PC-9 (cell line): ENCODE measurements at regions not wholly inside any gene's neighbourhood (a gene's known extent, or its start where the extent isn't known, plus 50 kb on each side); places are given as distances from the start of the nearest gene placed in this dataset.

Source experiments
- BruUV-seq: library from RNA; stranded (reverse); fragments of 400-500 nt; replicated peaks from 2 replicates; lab custom pipeline; 2021; lab: Mats Ljungman, UMichigan
- CTCF ChIA-PET: fragments of 300-600 bp; sonication (Branson Sonifier 250); formaldehyde crosslinking; loops from one replicate; lab custom pipeline; 2022; ENCODE audit warnings: antibody characterized with exemption; lab: Charles Lee
- POLR2A ChIA-PET: fragments of 300-600 bp; sonication (Branson Sonifier 250); formaldehyde crosslinking; loops from one replicate; lab custom pipeline; 2022; ENCODE audit warnings: antibody characterized with exemption; ENCODE audit not compliant: unreplicated experiment; lab: Charles Lee
- DNase-seq, 2 experiments: peaks; one replicate each; pipeline versions ENCODE4 v3.0.0 to v3.0.0-alpha.2; 2015 to 2022; ENCODE audit warnings: mixed read lengths in 1 of 2
- H2AFZ ChIP-seq: fragments of 200-600 bp; sonication (generic); 2 replicates; pipeline ENCODE4 v1.8.1; 2017; ENCODE audit warnings: antibody characterized with exemption
- H3F3A ChIP-seq: fragments of 200-600 bp; sonication (generic); 2 replicates; pipeline ENCODE4 v1.8.1; 2017; ENCODE audit warnings: antibody characterized with exemption, mild to moderate bottlenecking, low read depth; ENCODE audit not compliant: insufficient read depth
- H3K27ac ChIP-seq: fragments of 200-600 bp; sonication (generic); 2 replicates; pipeline ENCODE4 v1.6.1; 2016; ENCODE audit warnings: mixed run types
- H3K27me3 ChIP-seq: fragments of 200-600 bp; sonication (generic); 2 replicates; pipeline ENCODE4 v1.6.1; 2016; ENCODE audit warnings: low read depth, mixed run types; ENCODE audit not compliant: insufficient read depth
- H3K36me3 ChIP-seq: fragments of 200-600 bp; sonication (generic); 2 replicates; pipeline ENCODE4 v1.6.1; 2016; ENCODE audit warnings: low read depth, mixed run types
- H3K4me1 ChIP-seq: fragments of 200-600 bp; sonication (generic); replicated peaks from 2 replicates; pipeline ENCODE4 v1.6.1; 2016; ENCODE audit warnings: mixed run types; ENCODE audit not compliant: insufficient read depth
- H3K4me2 ChIP-seq: fragments of 200-600 bp; sonication (generic); 2 replicates; pipeline ENCODE4 v1.6.1; 2017; ENCODE audit warnings: mixed run types
- H3K4me3 ChIP-seq: fragments of 200-600 bp; sonication (generic); 2 replicates; pipeline ENCODE4 v1.6.1; 2016; ENCODE audit warnings: mixed run types
- H3K79me2 ChIP-seq: fragments of 200-600 bp; sonication (generic); 2 replicates; pipeline ENCODE4 v1.6.1; 2017; ENCODE audit warnings: low read depth, mixed run types
- H3K9me2 ChIP-seq: fragments of 200-600 bp; sonication (generic); 2 replicates; pipeline ENCODE4 v1.8.1; 2017; ENCODE audit warnings: mild to moderate bottlenecking; ENCODE audit not compliant: insufficient read depth
- H3K9me3 ChIP-seq: fragments of 200-600 bp; sonication (generic); 2 replicates; pipeline ENCODE4 v1.8.1; 2016; ENCODE audit warnings: low read depth; ENCODE audit not compliant: insufficient read depth
- H4K20me1 ChIP-seq: fragments of 200-600 bp; sonication (generic); 2 replicates; pipeline ENCODE4 v1.8.1; 2017; ENCODE audit not compliant: insufficient read depth
- EZH2 ChIP-seq: fragments of 200-600 bp; sonication (generic); IDR thresholded peaks from 2 replicates; pipeline ENCODE4 v1.8.0; 2017; ENCODE audit warnings: antibody characterized with exemption, low read depth
- intact Hi-C: fragments of 100-400 bp; cut with micrococcal nuclease; formaldehyde crosslinking; loops from one replicate; pipeline ENCODE4 v1.10.0; 2022; ENCODE audit not compliant: unreplicated experiment
- TF ChIP-seq, protein P1 (sequence below): fragments of 200-600 bp; sonication (generic); conservative IDR thresholded peaks from 2 replicates; pipeline ENCODE4 v1.6.1; 2017; ENCODE audit warnings: mixed run types, antibody characterized with exemption, mild to moderate bottlenecking, moderate library complexity

GRCh38 chr4:181710143-181710542, 533.1 kb upstream of the TENM3 start:
- Histone ChIP-seq H3K4me1 (no peaks in the 10 kb centered on the region), H3K36me3 (no peaks in the 10 kb centered on the region), H3K4me3 (no peak overlapping the region), H2AFZ (no peak overlapping the region), H3K4me2 (no peak overlapping the region), H3K9me3 (no peaks in the 10 kb centered on the region), H3K9me2 (no peaks in the 10 kb centered on the region), H4K20me1 (no peaks in the 10 kb centered on the region), H3F3A (no peaks in the 10 kb centered on the region), H3K27me3 (no peaks in the 10 kb centered on the region), H3K27ac (no peak overlapping the region), H3K79me2 (no peaks in the 10 kb centered on the region)
- DNase-seq = no peak
- ChIA-PET POLR2A (no interaction called here), CTCF (no interaction called here)
- no peak for TF ChIP-seq EZH2
- TF ChIP-seq, protein P1, sequence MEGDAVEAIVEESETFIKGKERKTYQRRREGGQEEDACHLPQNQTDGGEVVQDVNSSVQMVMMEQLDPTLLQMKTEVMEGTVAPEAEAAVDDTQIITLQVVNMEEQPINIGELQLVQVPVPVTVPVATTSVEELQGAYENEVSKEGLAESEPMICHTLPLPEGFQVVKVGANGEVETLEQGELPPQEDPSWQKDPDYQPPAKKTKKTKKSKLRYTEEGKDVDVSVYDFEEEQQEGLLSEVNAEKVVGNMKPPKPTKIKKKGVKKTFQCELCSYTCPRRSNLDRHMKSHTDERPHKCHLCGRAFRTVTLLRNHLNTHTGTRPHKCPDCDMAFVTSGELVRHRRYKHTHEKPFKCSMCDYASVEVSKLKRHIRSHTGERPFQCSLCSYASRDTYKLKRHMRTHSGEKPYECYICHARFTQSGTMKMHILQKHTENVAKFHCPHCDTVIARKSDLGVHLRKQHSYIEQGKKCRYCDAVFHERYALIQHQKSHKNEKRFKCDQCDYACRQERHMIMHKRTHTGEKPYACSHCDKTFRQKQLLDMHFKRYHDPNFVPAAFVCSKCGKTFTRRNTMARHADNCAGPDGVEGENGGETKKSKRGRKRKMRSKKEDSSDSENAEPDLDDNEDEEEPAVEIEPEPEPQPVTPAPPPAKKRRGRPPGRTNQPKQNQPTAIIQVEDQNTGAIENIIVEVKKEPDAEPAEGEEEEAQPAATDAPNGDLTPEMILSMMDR = no peak
- no TSS peak for BruUV-seq
- intact Hi-C loops = no loop called here

DNA sequence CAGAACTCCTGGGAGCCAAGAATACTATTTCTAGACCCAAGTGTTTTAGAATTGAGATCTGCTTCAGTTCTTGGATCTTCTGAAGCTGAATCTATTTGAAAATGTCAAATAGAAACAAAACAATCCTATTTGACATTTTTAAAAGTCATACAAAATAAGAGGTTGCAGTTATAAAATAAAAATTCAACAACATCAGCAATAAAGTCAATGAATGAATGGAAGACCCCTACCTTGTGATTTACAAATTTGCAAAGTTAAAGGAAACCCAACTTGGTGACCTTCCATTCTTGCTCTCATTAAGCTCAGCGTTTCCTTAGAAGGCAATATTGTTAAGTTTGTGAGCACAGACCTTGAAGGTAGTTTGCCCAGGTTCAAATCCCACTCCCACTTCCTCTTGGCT, 531.8 kb upstream of the TENM3 start:
- no peak overlapping the region for H3K4me2 ChIP-seq
- no peak for DNase-seq
- no peaks in the 10 kb centered on the region for H3K9me3 ChIP-seq
- no peaks in the 10 kb centered on the region for H4K20me1 ChIP-seq
- POLR2A ChIA-PET = no interaction called here
- no peak overlapping the region for H3K27ac ChIP-seq
- H3F3A ChIP-seq = no peaks in the 10 kb centered on the region
- CTCF ChIA-PET = no interaction called here
- no peaks in the 10 kb centered on the region for H3K36me3 ChIP-seq
- no peak overlapping the region for H3K4me3 ChIP-seq
- H2AFZ ChIP-seq = no peak overlapping the region
- H3K79me2 ChIP-seq = no peaks in the 10 kb centered on the region
- BruUV-seq = no TSS peak
- intact Hi-C loops = no loop called here
- no peaks in the 10 kb centered on the region for H3K4me1 ChIP-seq
- TF ChIP-seq, protein P1 = no peak
- no peak for TF ChIP-seq EZH2
- H3K9me2 ChIP-seq = no peaks in the 10 kb centered on the region
- no peaks in the 10 kb centered on the region for H3K27me3 ChIP-seq

DNA sequence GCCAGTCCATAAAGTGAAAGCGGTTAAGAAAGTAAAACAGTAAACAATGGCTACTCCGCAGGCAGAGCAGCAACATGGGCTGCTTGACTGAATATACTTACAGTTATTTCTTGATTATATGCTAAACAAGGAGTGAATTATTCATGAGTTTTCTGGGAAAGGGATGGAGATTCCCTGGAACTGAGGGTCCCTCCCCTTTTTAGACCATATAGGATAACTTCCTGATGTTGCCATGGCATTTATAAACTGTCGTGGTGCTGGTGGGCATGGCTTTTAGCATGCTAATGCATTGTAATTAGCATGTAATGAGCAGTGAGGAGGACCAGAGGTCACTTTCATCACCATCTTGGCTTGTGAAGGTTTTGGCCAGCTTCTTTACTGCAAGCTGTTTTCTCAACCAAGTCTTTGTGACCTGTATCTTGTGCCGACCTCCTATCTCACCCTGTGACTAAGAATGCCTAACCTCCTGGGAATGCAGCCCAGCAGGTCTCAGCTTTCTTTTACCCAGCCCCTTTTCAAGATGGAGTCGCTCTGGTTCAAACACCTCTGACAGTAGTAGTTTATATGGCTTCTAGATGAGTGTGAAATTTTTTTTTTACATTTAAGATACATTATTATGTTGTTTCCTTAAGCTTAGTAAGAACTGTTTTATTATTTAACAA, 514.8 kb upstream of the TENM3 start:
- no peaks in the 10 kb centered on the region for H4K20me1 ChIP-seq
- no peaks in the 10 kb centered on the region for H3K27me3 ChIP-seq
- no peaks in the 10 kb centered on the region for H3K9me2 ChIP-seq
- H3K27ac ChIP-seq = no peak overlapping the region
- no peak for TF ChIP-seq EZH2
- ChIA-PET POLR2A (no interaction called here), CTCF (no interaction called here)
- H3K9me3 ChIP-seq = no peaks in the 10 kb centered on the region
- H3K4me2 ChIP-seq = no peak overlapping the region
- H3K79me2 ChIP-seq = no peaks in the 10 kb centered on the region
- intact Hi-C loops = no loop called here
- BruUV-seq = no TSS peak
- H3K4me3 ChIP-seq = no peak overlapping the region
- peak in 1 of 2 experiments; percentile 33 for DNase-seq
- H3F3A ChIP-seq = no peaks in the 10 kb centered on the region
- H3K36me3 ChIP-seq = no peaks in the 10 kb centered on the region
- no peaks in the 10 kb centered on the region for H3K4me1 ChIP-seq
- no peak overlapping the region for H2AFZ ChIP-seq

DNA sequence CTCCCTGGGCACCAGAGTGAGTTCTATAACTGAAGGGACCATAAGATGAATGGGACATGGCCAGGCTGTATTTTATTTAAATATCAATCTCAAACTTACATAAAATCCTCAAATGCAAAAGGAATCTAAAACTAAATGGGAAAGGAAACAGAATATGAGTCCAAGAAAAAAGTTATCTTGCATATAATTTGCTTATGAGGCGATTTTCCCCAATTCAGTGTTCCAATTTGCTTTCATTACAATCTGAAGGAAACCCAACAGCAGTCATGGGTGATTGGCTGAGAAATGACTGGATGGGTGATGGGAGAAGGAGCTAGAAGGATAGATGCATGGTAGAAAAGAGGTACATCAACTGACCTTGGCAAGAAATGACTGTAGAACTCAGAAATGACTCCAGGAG, 511.3 kb upstream of the TENM3 start:
- intact Hi-C loops = no loop called here
- Histone ChIP-seq H3K36me3 (no peaks in the 10 kb centered on the region), H3K27ac (no peak overlapping the region), H3K9me3 (no peaks in the 10 kb centered on the region), H3K4me1 (no peaks in the 10 kb centered on the region), H3F3A (no peaks in the 10 kb centered on the region), H4K20me1 (no peaks in the 10 kb centered on the region), H3K4me3 (no peak overlapping the region), H3K27me3 (no peaks in the 10 kb centered on the region), H3K79me2 (no peaks in the 10 kb centered on the region), H2AFZ (no peak overlapping the region), H3K4me2 (no peak overlapping the region), H3K9me2 (no peaks in the 10 kb centered on the region)
- POLR2A ChIA-PET = no interaction called here
- no TSS peak for BruUV-seq
- CTCF ChIA-PET = no interaction called here
- no peak for DNase-seq
- TF ChIP-seq, protein P1 = no peak
- no peak for TF ChIP-seq EZH2
